ENCODE measurements at regions not wholly inside any gene's neighbourhood (a gene's known extent, or its start where the extent isn't known, plus 50 kb on each side); places are given as distances from the start of the nearest gene placed in this dataset.
A peak's percentile ranks its signal among the peaks of the same experiment; 100 is the strongest.
"Not testable (repeated sequence)": the region's sequence is repeated elsewhere in the genome, so short reads cannot be mapped to it uniquely, and the experiment has no call there.

DNA sequence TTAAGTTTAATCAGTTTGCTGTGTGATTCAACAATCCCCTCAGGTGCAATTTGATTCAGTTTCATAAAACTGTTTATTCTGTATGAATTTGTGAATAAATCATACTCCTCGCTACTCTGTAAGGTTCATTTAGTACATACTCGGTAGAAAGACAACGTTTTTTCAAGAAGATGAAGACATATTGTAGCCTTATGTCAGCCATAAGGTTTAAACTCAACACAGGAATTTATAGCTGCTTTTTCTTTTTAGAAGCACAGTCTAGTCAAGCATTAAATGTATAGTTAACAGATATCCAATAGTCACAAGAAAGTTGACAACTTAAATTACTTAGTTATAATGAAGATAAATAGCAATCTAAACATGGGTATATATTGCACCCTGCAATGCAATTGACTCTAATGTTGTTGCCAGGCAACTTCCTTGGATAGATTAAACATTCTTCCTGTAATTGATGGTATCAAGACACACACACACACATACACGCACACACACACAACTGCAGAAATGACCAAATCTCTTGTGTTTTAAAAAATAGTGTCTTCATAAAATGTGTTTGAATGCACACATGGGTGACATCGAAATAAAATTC lies 151.5 kb upstream of the MGAT4C start:
- DNase-seq (ENCODE audit: low read depth) = no peak

DNA sequence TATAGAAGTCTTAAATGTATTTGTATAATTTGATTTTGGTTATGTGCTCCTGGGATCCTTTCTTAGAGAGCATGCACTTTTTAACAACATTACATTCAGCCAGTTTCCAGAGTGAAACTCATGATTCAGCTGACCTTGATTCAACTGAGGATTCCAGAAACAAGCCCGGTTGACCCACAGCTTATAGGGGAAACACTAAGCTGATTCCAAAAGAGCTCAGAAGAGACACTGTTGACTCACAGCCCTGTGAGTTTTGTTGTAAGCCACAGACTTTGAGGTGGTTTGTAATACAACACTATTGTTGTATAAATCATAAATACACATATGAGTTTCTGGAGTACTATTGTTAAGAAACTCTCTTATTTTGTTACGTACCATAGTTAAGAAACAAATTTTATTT lies 133.8 kb upstream of the MGAT4C start:
- peak; percentile 4 for DNase-seq (ENCODE audit: low read depth)

DNA sequence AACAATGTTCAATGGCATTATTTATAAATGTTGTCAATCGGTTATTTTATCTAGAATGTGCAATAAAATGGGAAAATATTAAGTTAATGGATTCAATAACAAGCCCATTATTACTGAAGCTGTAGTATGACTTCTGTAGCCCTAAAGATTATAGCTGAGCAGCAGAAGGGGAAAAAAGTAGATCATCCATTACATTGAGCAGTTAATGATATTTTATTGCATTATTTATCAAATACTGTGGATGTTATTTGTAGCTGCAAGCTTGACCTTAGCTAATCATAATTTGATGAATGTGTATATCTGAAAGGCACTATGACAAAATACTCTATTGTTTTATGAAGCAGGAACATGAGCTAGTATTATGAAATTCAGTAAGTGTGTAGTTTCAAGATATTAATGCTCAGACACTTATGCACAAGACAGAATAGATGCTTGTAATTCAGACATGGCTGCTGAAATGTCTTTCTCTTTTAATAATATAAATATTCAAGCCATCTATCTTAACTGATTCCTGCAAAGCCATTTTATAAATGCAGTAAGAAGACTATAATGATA lies 131.5 kb upstream of the MGAT4C start:
- DNase-seq (ENCODE audit: low read depth) = no peak

DNA sequence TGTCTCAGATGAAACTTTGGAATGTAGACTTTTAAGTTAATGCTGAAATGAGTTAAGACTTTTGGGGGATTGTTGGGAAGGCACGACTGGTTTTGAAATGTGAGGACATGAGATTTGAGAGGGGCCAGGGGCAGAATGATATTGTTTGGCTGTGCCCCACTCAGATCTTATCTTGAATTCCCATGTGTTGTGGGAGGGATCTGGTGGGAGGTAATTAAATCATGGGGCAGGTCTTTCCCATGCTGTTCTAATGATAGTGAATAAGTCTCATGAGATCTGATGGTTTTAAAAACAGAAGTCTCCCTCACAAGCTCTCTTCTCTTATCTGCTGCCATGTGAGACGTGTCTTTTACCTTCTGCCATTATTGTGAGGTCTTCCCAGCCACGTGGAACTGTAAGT lies 127.6 kb upstream of the MGAT4C start:
- DNase-seq (ENCODE audit: low read depth) = not testable (repeated sequence)

DNA sequence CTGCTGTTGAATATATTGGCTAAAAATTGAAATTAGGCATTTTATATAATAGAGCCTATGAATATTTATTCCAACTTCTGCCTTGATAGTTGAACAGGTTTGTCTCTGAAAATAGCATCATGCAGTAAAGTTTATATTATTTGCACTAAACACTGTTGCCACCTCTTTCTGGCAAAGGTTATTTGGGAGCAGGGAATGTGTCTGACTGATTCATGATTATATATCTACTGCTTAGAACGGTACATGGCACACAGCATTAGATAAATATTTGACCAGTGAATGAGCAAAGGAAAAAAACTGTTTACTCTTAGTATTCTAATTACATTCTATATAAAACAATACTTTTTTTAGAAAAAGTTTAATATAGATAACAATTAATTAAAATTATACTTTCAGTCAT lies 123.1 kb upstream of the MGAT4C start:
- no peak for DNase-seq (ENCODE audit: low read depth)

DNA sequence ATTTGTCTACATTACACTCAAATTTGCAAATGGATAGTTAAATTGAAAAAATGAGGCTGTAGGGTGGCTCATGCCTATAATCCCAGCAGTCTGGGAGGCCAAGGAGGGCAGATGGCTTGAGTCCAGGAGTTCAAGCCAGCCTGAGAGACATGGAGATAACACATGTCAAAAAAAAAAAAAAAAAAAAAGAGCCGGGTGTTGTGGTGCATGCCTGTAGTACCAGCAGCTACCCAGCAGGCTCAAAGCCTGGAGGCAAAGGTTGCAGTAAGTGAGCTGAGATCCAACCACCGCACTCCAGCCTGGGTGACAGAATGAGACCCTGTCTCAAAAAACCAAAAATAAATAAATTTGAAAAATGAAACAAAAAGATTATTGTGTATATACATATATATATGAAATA lies 119.9 kb upstream of the MGAT4C start:
- no peak for DNase-seq (ENCODE audit: low read depth)

DNA sequence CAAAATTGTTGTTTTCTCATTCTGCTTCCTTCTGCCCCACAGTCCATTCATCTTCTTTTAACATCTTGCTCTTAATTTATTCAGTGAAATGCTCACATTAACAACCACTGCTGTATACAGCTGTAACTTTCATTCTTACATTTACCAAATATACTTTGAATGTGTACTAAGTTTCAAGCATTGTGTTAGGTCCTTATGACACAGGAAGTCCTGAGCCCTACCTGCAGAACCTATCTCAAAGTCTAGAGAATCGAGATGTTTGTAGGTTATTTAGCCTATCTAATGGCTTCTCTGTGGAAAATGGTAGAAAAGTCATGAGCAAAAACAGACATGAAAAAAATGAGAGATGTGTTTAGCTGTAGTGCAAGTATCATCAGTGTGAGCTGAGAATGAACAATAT lies 117.6 kb upstream of the MGAT4C start:
- no peak for DNase-seq (ENCODE audit: low read depth)

DNA sequence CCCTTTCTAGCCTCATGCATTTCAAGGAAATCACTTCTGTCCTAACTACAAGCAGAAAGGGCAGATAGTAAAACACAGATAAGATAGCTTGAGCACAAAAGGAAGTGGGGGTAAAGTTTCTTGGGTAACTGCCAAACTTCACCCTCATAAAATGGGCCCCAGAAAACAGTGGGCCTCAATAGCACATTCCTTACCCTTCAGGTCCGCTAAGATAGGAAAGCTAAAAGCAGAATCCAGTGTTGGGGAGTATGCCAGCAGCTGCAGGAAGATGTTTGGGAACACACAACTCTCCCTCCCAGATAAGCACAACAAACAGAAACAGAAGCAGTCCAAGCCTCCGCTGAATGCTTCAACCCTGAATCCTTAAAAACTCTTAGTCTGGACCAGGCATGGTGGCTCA lies 110.9 kb upstream of the MGAT4C start:
- no peak for DNase-seq (ENCODE audit: low read depth)

DNA sequence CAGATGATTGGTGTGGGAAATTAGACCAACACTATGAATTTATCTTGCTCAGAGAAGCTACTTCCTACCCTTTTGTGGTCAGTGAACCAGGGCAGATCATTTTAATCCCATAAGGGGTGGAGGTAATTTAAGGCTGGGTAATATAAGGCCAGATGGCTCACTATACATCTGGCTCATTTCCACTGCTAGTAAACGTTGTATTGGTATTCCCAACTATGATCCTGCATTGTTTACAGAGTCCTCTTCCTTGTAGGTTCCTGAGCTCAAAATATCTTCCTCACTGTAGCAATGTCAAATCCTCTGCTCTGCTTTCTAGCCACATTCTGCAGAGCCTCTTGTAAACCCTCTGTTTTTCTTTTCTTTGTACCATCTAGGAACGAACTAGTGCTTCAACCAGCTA lies 93.0 kb upstream of the MGAT4C start:
- DNase-seq (ENCODE audit: low read depth) = no peak

DNA sequence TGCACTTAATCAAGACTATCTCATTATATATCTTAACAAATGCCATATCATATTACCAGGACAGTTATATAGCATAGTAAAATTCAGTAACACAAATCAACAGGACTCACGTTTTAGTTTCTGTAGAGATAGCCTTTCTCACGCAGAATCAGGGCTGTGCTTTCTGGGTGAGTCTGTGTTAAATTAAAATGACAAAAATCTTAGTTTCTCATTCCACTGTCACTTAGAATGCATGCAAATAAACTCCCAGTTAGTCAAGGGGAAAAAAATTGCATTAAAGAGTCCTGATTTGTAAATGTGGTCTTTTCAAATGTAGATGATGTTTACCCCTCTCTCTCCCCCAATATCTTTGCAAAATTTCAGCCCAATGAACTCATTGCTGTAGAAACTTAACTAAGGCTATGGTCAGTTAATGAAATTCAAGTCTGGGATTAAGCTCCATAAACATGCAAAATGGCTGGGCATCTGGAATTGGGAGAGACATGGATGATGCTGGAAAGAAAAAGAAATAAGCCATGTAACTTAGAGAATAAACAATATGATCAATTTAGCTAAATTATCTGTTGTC lies 77.8 kb upstream of the MGAT4C start:
- DNase-seq (ENCODE audit: low read depth) = no peak

DNA sequence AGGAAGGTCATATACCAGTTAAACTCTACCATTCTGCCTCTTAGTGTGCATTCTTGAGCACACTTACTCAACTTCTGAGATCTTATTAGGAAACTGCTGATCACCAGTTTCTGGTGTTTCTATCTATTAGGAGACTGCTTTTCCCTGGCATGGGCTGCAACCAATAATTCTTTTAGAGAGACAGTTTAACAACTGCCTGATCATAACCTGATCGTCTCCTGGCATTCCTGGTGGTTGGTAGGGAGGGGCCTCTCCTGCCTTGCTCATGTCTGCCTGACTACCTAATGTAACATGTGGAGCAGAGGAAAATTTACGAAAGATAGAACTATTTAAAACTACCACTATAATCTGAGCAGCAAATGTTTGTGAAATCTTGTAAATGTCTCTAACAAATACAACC lies 75.3 kb upstream of the MGAT4C start:
- no peak for DNase-seq (ENCODE audit: low read depth)

DNA sequence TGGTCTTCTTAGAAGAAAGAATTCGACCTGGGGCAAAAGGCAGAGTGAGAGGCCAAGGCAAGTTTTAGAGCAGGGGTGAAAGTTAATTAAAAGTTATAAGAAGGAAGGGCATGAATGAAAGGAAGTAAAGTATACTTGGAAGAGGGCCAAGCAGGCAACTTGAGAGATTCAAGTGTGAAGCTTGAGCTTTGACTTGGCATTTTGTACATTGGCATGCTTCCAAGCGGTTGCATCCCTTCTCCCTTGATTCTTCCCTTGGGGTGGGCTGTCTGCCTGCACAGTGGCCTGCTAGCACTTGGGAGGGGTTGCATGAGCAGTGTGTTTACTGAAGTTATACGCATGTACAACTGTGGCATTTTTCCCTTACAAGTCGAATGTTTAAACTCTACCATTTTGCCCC lies 74.8 kb upstream of the MGAT4C start:
- DNase-seq (ENCODE audit: low read depth) = no peak

DNA sequence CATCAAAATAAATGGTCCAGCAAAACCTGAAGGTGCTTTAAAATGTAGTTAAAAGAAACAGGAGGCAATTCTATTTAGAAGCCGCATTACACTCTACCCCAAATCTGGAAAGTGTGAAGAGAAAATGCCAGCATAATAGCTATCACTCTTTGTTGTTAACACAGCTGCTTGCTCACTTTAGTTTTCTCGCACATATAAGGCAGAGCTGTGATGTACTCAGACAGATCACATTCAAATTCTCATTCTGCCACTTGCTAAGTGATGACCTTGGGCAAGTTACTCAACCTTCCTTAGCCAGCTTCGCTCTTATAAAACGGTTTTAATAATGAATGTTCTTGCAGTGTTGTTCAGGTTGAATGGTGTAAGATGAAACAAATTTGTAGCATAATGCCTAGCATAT lies 56.0 kb upstream of the MGAT4C start:
- no peak for DNase-seq (ENCODE audit: low read depth)

Data from fibroblast of gingiva (primary cell).